Ishikawa (cell line): ENCODE measurements at regions not wholly inside any gene's neighbourhood (a gene's known extent, or its start where the extent isn't known, plus 50 kb on each side); places are given as distances from the start of the nearest gene placed in this dataset.

Experiments used
- FOXM1 ChIP-seq: IDR thresholded peaks from 2 replicates; pipeline ENCODE4 v1.6.1; 2012; ENCODE audit warnings: low read depth, borderline replicate concordance
- RAD21 ChIP-seq: IDR thresholded peaks from 2 replicates; pipeline ENCODE4 v1.6.1; 2012; ENCODE audit warnings: low read depth
- TAF1 ChIP-seq: IDR thresholded peaks from 2 replicates; pipeline ENCODE4 v1.6.1; 2012; ENCODE audit warnings: low read depth, mild to moderate bottlenecking
- TEAD4 ChIP-seq: IDR thresholded peaks from 2 replicates; pipeline ENCODE4 v1.6.1; 2012
- USF1 ChIP-seq: IDR thresholded peaks from 2 replicates; pipeline ENCODE4 v1.6.1; 2012
- ZBTB7A ChIP-seq: IDR thresholded peaks from 2 replicates; pipeline ENCODE4 v1.6.1; 2012; ENCODE audit warnings: low read depth

DNA sequence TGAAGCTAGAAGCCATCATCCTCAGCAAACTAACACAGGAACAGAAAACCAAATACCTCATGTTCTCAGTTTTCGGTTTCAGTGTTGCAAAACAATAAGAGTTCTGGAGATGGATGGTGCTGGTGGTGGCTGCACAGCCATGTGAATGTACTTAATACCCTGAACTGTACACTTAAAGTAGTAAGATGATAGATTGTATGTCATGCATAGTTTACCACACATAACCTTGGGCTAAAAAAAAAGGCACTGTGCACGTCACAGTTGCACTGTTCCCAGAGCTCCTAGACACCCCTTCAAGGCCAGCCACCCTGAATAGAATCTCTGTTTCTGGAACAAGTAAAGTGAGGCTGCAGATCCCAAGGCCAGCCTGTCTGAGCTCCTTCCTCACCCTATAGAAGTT, 243.3 kb upstream of the IGF1R start:
- TF ChIP-seq USF1 (no peak), ZBTB7A (no peak), FOXM1 (no peak), TEAD4 (no peak), TAF1 (no peak), RAD21 (no peak)
